Mammary epithelial cell (primary cell): ENCODE measurements at regions not wholly inside any gene's neighbourhood (a gene's known extent, or its start where the extent isn't known, plus 50 kb on each side); places are given as distances from the start of the nearest gene placed in this dataset.

ENCODE experiments used
- CTCF ChIP-seq, 2 donors: IDR thresholded peaks in 1 of 2; conservative IDR thresholded peaks in 1 of 2; 2 replicates each; pipeline ENCODE4 v1.5.1; 2011 to 2012; ENCODE audit warnings: inconsistent platforms in 2 of 2, low read length in 2 of 2, mild to moderate bottlenecking in 2 of 2, control low read depth in 1 of 2, low read depth in 1 of 2; ENCODE audit not compliant: insufficient read depth in 1 of 2; ENCODE audit errors: extremely low read depth in 1 of 2
- EZH2 ChIP-seq: IDR thresholded peaks from 2 replicates; pipeline ENCODE4 v1.6.1; 2012; ENCODE audit warnings: low read length, inconsistent platforms, borderline replicate concordance

- TF ChIP-seq CTCF (conservative IDR thresholded peaks at IDR 0.05 in 1 of 2, IDR thresholded peaks at IDR 0.05 in 1 of 2; ENCODE audit: extremely low read depth in 1 of 2, insufficient read depth in 1 of 2, low read depth in 1 of 2, low read length in 2 of 2) (no peak), EZH2 (no peak)
Measured at GRCh38 chr9:91090130-91090410, 271.6 kb downstream of the AUH start.
